WTC11 (cell line): ENCODE measurements at regions not wholly inside any gene's neighbourhood (a gene's known extent, or its start where the extent isn't known, plus 50 kb on each side); places are given as distances from the start of the nearest gene placed in this dataset.

Source experiments
- ATAC-seq: fragments of 200-7000 bp; cut with Tn5 transposase; 2 replicates; pipeline ENCODE4 v1.10.0; 2021; ENCODE audit warnings: mild to moderate bottlenecking, moderate library complexity
- CTCF ChIA-PET: fragments of 300-600 bp; sonication (Branson Sonifier 250); formaldehyde crosslinking; loops from one replicate; lab custom pipeline; 2021; ENCODE audit warnings: antibody characterized with exemption; lab: Charles Lee
- POLR2A ChIA-PET: fragments of 350-600 bp; sonication (Branson Sonifier 250); formaldehyde crosslinking; loops from one replicate; lab custom pipeline; 2021; ENCODE audit warnings: antibody characterized with exemption; lab: Charles Lee
- DNase-seq: peaks from one replicate; pipeline ENCODE4 v3.0.0; 2021; ENCODE audit warnings: low spot score
- H3K27ac Mint-ChIP-seq: 2 replicates; pipeline ENCODE4 v1.8.0; 2021; ENCODE audit warnings: mixed read lengths
- H3K27me3 Mint-ChIP-seq: 2 replicates; pipeline ENCODE4 v1.8.0; 2021; ENCODE audit warnings: low read depth, mild to moderate bottlenecking, moderate library complexity, mixed read lengths
- H3K36me3 Mint-ChIP-seq: 2 replicates; pipeline ENCODE4 v1.8.0; 2021; ENCODE audit warnings: mixed read lengths
- H3K4me1 Mint-ChIP-seq: 2 replicates; pipeline ENCODE4 v1.8.0; 2022; ENCODE audit warnings: mixed read lengths
- H3K4me3 Mint-ChIP-seq: 2 replicates; pipeline ENCODE4 v1.8.0; 2021; ENCODE audit warnings: mild to moderate bottlenecking, moderate library complexity, mixed read lengths
- H3K9me3 Mint-ChIP-seq: 2 replicates; pipeline ENCODE4 v1.8.0; 2021; ENCODE audit warnings: mixed read lengths
- CREB1 ChIP-seq: sonication (generic); formaldehyde crosslinking; IDR thresholded peaks from 2 replicates; pipeline ENCODE4 v1.8.0; 2023; ENCODE audit warnings: mild to moderate bottlenecking, missing genetic modification reagents
- ESRRA ChIP-seq: sonication (generic); formaldehyde crosslinking; IDR thresholded peaks from 2 replicates; pipeline ENCODE4 v1.8.1; 2022; ENCODE audit warnings: mild to moderate bottlenecking, missing genetic modification reagents, borderline replicate concordance
- FOXK1 ChIP-seq: sonication (generic); formaldehyde crosslinking; IDR thresholded peaks from 2 replicates; pipeline ENCODE4 v1.8.0; 2022; ENCODE audit warnings: mild to moderate bottlenecking, moderate library complexity, missing genetic modification reagents
- FOXP1 ChIP-seq: sonication (generic); formaldehyde crosslinking; IDR thresholded peaks from 2 replicates; pipeline ENCODE4 v1.8.0; 2022; ENCODE audit warnings: missing genetic modification reagents, mild to moderate bottlenecking, moderate library complexity, borderline replicate concordance
- GABPB1 ChIP-seq: sonication (generic); formaldehyde crosslinking; IDR thresholded peaks from 2 replicates; pipeline ENCODE4 v1.8.1; 2023; ENCODE audit warnings: mild to moderate bottlenecking, missing genetic modification reagents
- IRF2 ChIP-seq: sonication (generic); formaldehyde crosslinking; IDR thresholded peaks from 2 replicates; pipeline ENCODE4 v1.8.0; 2022; ENCODE audit warnings: low read depth, missing genetic modification reagents, borderline replicate concordance
- JAZF1 ChIP-seq: fragments of 250-450 bp; sonication (Bioruptor Pico); IDR thresholded peaks from 2 replicates; pipeline ENCODE4 v1.9.0; 2021; ENCODE audit warnings: moderate library complexity, mild to moderate bottlenecking, inconsistent platforms
- JUN ChIP-seq: sonication (generic); formaldehyde crosslinking; IDR thresholded peaks from 2 replicates; pipeline ENCODE4 v1.8.0; 2023; ENCODE audit warnings: mild to moderate bottlenecking, missing genetic modification reagents
- KAT7 ChIP-seq: sonication (generic); formaldehyde crosslinking; IDR thresholded peaks from 2 replicates; pipeline ENCODE4 v1.8.1; 2023; ENCODE audit warnings: missing genetic modification reagents, mild to moderate bottlenecking, borderline replicate concordance
- NFYB ChIP-seq: sonication (generic); formaldehyde crosslinking; conservative IDR thresholded peaks from 2 replicates; pipeline ENCODE4 v1.8.0; 2022; ENCODE audit warnings: low read depth, missing genetic modification reagents
- NR2C2 ChIP-seq: sonication (generic); formaldehyde crosslinking; IDR thresholded peaks from 2 replicates; pipeline ENCODE4 v1.8.0; 2022; ENCODE audit warnings: mild to moderate bottlenecking, missing genetic modification reagents
- OVOL2 ChIP-seq: fragments of 250-450 bp; sonication (Bioruptor Pico); IDR thresholded peaks from 2 replicates; pipeline ENCODE4 v1.9.0; 2021; ENCODE audit warnings: mild to moderate bottlenecking, borderline replicate concordance
- ZNF232 ChIP-seq: sonication (generic); formaldehyde crosslinking; IDR thresholded peaks from 2 replicates; pipeline ENCODE4 v1.8.0; 2022; ENCODE audit warnings: mild to moderate bottlenecking, missing genetic modification reagents
- ZNF317 ChIP-seq: sonication (generic); formaldehyde crosslinking; IDR thresholded peaks from 2 replicates; pipeline ENCODE4 v1.8.1; 2023; ENCODE audit warnings: low read depth, mild to moderate bottlenecking, moderate library complexity, missing genetic modification reagents, borderline replicate concordance
- ZNF671 ChIP-seq: fragments of 250-450 bp; sonication (Bioruptor Pico); IDR thresholded peaks from 2 replicates; pipeline ENCODE4 v1.8.0; 2021; ENCODE audit warnings: mild to moderate bottlenecking
- TF ChIP-seq, protein P1 (sequence below): fragments of 250-450 bp; sonication (Bioruptor Pico); conservative IDR thresholded peaks from 2 replicates; pipeline ENCODE4 v1.9.0; 2021; ENCODE audit warnings: mild to moderate bottlenecking
- TF ChIP-seq, protein P2 (sequence below): sonication (generic); formaldehyde crosslinking; IDR thresholded peaks from 2 replicates; pipeline ENCODE4 v1.8.1; 2022; ENCODE audit warnings: low read depth, mild to moderate bottlenecking, moderate library complexity, missing genetic modification reagents, borderline replicate concordance
- TF ChIP-seq, protein P3 (sequence below): sonication (generic); formaldehyde crosslinking; IDR thresholded peaks from 2 replicates; pipeline ENCODE4 v1.8.1; 2023; ENCODE audit warnings: mild to moderate bottlenecking, missing genetic modification reagents, moderate library complexity
- TF ChIP-seq, protein P4 (sequence below): sonication (generic); formaldehyde crosslinking; IDR thresholded peaks from 2 replicates; pipeline ENCODE4 v1.8.1; 2023; ENCODE audit warnings: mild to moderate bottlenecking, moderate library complexity, missing genetic modification reagents
- TF ChIP-seq, protein P5 (sequence below): sonication (generic); formaldehyde crosslinking; IDR thresholded peaks from 2 replicates; pipeline ENCODE4 v1.8.1; 2022; ENCODE audit warnings: mild to moderate bottlenecking, missing genetic modification reagents, moderate library complexity, borderline replicate concordance
- TF ChIP-seq, protein P6 (sequence below): sonication (generic); formaldehyde crosslinking; IDR thresholded peaks from 2 replicates; pipeline ENCODE4 v1.8.0; 2023; ENCODE audit warnings: mild to moderate bottlenecking, missing genetic modification reagents
- TF ChIP-seq, protein P7 (sequence below): sonication (generic); formaldehyde crosslinking; IDR thresholded peaks from 2 replicates; pipeline ENCODE4 v1.8.1; 2022; ENCODE audit warnings: low read depth, missing genetic modification reagents, borderline replicate concordance
- TF ChIP-seq, protein P8 (sequence below): sonication (generic); formaldehyde crosslinking; IDR thresholded peaks from 2 replicates; pipeline ENCODE4 v1.8.0; 2022; ENCODE audit warnings: mild to moderate bottlenecking, missing genetic modification reagents

DNA sequence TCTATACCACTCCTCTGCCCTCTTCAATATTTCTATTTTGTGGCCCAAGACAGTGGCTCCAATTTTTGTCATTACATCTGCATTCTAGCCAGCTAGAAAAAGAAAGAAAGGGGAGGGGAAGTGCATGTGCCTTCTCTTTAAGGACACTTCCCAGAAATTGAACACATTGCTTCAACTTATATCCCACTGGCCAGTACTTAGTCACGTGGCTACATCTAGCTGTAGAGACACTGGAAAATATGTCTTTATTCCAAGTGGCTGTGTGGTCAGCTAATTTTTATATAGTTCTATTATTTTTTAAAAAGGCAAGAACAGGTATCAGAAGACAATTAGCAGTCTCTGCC lies 200.4 kb downstream of the SNX19 start (continued):
- TF ChIP-seq FOXP1 (CRISPR knock-in tag) (no peak), NR2C2 (CRISPR knock-in tag) (no peak), IRF2 (CRISPR knock-in tag) (no peak), JUN (CRISPR knock-in tag) (no peak), GABPB1 (no peak), ZNF671 (CRISPR knock-in tag) (no peak)
- TF ChIP-seq, protein P1, sequence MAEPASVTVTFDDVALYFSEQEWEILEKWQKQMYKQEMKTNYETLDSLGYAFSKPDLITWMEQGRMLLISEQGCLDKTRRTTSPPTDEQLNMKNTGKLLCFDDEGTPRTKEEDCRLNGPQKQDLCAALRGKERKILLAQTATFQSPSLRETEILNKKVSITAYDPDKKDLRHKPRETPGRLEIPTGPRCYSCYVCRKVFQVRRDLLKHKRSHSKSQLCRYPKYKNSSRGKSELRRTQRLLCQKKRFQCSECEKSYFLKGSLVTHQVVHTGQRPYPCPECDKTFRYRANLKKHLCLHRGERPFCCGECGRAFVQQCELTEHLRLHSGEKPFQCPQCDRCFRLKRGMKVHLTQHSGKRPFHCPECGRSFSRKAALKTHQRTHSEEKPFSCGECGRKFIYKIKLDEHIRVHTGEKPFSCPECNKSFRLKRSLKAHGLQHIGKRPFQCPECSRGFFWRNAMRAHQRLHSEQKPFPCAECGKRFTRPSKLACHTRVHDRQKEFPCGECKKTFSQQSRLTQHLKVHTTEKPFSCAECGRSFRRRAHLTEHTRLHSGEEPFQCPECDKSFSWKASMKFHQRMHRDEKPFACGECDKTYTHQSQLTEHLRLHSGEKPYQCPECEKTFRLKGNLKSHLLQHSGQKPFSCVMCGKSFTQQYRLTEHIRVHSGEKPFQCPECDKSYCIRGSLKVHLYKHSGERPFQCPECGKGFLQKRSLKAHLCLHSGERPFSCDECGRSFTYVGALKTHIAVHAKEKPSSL (CRISPR knock-in tag) = no peak
- TF ChIP-seq, protein P2, sequence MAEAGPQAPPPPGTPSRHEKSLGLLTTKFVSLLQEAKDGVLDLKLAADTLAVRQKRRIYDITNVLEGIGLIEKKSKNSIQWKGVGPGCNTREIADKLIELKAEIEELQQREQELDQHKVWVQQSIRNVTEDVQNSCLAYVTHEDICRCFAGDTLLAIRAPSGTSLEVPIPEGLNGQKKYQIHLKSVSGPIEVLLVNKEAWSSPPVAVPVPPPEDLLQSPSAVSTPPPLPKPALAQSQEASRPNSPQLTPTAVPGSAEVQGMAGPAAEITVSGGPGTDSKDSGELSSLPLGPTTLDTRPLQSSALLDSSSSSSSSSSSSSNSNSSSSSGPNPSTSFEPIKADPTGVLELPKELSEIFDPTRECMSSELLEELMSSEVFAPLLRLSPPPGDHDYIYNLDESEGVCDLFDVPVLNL (CRISPR knock-in tag) = no peak
- TF ChIP-seq, protein P3, sequence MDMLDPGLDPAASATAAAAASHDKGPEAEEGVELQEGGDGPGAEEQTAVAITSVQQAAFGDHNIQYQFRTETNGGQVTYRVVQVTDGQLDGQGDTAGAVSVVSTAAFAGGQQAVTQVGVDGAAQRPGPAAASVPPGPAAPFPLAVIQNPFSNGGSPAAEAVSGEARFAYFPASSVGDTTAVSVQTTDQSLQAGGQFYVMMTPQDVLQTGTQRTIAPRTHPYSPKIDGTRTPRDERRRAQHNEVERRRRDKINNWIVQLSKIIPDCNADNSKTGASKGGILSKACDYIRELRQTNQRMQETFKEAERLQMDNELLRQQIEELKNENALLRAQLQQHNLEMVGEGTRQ (CRISPR knock-in tag) = no peak
- TF ChIP-seq, protein P4, sequence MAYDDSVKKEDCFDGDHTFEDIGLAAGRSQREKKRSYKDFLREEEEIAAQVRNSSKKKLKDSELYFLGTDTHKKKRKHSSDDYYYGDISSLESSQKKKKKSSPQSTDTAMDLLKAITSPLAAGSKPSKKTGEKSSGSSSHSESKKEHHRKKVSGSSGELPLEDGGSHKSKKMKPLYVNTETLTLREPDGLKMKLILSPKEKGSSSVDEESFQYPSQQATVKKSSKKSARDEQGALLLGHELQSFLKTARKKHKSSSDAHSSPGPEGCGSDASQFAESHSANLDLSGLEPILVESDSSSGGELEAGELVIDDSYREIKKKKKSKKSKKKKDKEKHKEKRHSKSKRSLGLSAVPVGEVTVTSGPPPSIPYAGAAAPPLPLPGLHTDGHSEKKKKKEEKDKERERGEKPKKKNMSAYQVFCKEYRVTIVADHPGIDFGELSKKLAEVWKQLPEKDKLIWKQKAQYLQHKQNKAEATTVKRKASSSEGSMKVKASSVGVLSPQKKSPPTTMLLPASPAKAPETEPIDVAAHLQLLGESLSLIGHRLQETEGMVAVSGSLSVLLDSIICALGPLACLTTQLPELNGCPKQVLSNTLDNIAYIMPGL (CRISPR knock-in tag) = no peak
- TF ChIP-seq, all 79 proteins: peak for 0

DNA sequence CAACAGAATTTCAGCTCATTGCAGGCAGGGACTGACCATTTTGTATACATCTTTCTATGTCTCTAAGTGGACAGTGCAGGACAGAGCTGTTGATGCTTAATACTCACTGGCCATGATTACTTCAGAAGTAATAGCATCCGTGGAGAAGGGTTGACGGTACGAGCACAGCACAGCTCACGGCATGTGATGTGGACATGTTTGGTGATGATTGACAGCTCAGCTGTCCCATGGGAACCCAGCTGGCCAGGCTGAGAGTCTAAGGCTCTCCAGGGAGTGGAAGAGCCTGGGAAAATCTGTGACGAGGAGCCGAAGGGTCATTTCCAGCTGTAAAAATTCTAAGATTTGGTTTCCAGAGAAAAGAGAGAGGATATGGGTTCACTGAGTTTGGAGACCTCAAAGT lies 198.2 kb downstream of the SNX19 start:
- POLR2A ChIA-PET = no interaction called here
- H3K36me3 Mint-ChIP-seq = no peaks in the 10 kb centered on the region
- CTCF ChIA-PET = interaction anchor here (1.2 kb wide), 1 partner anchor 144 kb away, joined by 3 read pairs; no protein-coding TSS in a partner anchor
- DNase-seq (no peak), ATAC-seq (no peak)
- peaks cover 7% of the 10 kb centered on the region; the same call in 1 of the 2 replicates for H3K9me3 Mint-ChIP-seq
- H3K4me1 Mint-ChIP-seq = no peaks in the 10 kb centered on the region
- no peak overlapping the region for H3K4me3 Mint-ChIP-seq
- no peak overlapping the region for H3K27ac Mint-ChIP-seq
- H3K27me3 Mint-ChIP-seq = no peaks in the 10 kb centered on the region; the same call in 1 of the 2 replicates
- TF ChIP-seq ESRRA (CRISPR knock-in tag) (no peak), OVOL2 (CRISPR knock-in tag) (no peak), FOXK1 (CRISPR knock-in tag) (no peak), ZNF317 (CRISPR knock-in tag) (no peak), NFYB (CRISPR knock-in tag) (no peak), ZNF232 (CRISPR knock-in tag) (no peak), JAZF1 (no peak), KAT7 (CRISPR knock-in tag) (no peak), CREB1 (CRISPR knock-in tag) (no peak)
- TF ChIP-seq, protein P5, sequence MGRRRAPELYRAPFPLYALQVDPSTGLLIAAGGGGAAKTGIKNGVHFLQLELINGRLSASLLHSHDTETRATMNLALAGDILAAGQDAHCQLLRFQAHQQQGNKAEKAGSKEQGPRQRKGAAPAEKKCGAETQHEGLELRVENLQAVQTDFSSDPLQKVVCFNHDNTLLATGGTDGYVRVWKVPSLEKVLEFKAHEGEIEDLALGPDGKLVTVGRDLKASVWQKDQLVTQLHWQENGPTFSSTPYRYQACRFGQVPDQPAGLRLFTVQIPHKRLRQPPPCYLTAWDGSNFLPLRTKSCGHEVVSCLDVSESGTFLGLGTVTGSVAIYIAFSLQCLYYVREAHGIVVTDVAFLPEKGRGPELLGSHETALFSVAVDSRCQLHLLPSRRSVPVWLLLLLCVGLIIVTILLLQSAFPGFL (CRISPR knock-in tag) = no peak
- TF ChIP-seq, protein P6, sequence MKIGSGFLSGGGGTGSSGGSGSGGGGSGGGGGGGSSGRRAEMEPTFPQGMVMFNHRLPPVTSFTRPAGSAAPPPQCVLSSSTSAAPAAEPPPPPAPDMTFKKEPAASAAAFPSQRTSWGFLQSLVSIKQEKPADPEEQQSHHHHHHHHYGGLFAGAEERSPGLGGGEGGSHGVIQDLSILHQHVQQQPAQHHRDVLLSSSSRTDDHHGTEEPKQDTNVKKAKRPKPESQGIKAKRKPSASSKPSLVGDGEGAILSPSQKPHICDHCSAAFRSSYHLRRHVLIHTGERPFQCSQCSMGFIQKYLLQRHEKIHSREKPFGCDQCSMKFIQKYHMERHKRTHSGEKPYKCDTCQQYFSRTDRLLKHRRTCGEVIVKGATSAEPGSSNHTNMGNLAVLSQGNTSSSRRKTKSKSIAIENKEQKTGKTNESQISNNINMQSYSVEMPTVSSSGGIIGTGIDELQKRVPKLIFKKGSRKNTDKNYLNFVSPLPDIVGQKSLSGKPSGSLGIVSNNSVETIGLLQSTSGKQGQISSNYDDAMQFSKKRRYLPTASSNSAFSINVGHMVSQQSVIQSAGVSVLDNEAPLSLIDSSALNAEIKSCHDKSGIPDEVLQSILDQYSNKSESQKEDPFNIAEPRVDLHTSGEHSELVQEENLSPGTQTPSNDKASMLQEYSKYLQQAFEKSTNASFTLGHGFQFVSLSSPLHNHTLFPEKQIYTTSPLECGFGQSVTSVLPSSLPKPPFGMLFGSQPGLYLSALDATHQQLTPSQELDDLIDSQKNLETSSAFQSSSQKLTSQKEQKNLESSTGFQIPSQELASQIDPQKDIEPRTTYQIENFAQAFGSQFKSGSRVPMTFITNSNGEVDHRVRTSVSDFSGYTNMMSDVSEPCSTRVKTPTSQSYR (CRISPR knock-in tag) = no peak
- TF ChIP-seq, protein P7, sequence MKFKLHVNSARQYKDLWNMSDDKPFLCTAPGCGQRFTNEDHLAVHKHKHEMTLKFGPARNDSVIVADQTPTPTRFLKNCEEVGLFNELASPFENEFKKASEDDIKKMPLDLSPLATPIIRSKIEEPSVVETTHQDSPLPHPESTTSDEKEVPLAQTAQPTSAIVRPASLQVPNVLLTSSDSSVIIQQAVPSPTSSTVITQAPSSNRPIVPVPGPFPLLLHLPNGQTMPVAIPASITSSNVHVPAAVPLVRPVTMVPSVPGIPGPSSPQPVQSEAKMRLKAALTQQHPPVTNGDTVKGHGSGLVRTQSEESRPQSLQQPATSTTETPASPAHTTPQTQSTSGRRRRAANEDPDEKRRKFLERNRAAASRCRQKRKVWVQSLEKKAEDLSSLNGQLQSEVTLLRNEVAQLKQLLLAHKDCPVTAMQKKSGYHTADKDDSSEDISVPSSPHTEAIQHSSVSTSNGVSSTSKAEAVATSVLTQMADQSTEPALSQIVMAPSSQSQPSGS (CRISPR knock-in tag) = no peak
- TF ChIP-seq, protein P2 (CRISPR knock-in tag) = no peak
- TF ChIP-seq, protein P8, sequence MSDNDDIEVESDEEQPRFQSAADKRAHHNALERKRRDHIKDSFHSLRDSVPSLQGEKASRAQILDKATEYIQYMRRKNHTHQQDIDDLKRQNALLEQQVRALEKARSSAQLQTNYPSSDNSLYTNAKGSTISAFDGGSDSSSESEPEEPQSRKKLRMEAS = no peak
